GM19035 (cell line): ENCODE measurements at regions not wholly inside any gene's neighbourhood (a gene's known extent, or its start where the extent isn't known, plus 50 kb on each side); places are given as distances from the start of the nearest gene placed in this dataset.

Source experiments
- ATAC-seq: cut with Tn5 transposase; IDR thresholded peaks from one replicate; pipeline ENCODE4 v1.9.1; 2021; ENCODE audit not compliant: unreplicated experiment

DNA sequence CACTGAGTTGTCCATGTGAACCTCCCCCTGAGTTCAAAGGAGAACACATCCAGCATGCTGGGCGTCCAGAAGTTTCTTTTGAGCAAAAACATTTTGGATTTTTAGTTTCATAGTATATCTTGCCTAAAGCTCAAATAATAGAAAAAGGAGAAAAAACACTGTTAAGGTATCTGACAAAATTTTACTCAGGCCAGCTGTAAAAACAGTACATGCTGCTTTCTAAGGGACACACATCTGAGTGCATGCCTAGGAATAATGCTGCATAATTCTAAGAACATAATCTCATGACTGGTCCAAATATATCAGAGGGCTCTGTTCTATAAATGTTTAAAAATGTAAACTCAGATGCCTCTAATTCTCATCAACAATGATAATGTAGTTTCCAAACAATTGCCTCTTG is 561.3 kb upstream of the INTU start:
- ATAC-seq, result no peak

DNA sequence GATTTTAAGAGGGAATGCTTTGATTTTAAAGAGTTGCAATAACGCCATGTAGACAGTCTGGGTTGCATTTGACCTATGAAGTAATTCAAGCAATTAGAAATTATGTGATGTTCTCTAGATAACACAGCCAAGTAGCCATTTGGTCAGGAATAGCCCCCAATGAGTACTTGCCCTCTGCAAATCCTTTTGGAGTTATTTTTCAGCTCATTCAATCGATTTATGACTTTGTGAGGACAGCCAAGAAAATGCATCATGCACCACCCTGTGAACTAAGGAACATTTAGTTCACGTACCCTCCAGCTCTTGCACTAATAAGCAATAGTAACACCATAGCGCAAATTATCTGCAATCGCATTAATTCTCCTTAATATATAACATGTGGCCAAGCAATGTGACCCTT is 552.6 kb upstream of the INTU start:
- no peak for ATAC-seq

DNA sequence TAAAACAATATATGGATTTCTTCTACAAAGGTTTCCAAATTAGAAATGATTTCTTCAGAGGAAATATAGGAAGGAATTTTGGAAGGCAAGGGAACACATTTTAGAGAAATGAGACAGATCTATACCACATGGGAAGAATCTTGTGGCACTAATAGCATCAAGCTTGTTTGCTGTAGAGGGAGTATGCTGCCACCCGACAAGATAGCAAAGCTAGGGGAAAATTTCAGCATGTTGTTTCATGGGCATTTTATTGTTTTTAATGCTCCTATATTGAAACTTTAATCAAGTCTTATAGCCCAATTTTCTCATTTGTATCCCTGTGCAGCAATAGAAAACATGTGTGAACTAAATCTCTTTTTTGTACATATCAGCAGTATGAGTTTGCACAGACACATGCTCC is 551.7 kb upstream of the INTU start:
- ATAC-seq, result no peak

DNA sequence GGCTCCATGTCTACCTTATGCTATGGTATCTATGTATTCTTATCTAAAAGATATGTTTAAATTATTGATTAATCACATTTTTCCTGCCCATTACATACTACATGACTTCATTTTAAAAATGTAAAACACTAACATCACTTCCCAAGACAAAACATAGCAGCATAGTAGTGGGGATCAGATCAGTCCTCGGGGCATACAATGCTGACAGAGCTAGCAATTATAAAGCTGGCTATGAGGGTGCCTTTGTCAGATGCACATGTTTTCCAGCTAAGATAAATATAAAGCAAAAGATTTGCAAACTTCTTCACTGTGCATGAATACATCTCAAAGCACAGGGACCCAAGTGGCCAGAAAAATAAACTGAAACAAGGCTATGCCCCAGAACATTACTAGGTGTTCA is 549.8 kb upstream of the INTU start:
- no peak for ATAC-seq

DNA sequence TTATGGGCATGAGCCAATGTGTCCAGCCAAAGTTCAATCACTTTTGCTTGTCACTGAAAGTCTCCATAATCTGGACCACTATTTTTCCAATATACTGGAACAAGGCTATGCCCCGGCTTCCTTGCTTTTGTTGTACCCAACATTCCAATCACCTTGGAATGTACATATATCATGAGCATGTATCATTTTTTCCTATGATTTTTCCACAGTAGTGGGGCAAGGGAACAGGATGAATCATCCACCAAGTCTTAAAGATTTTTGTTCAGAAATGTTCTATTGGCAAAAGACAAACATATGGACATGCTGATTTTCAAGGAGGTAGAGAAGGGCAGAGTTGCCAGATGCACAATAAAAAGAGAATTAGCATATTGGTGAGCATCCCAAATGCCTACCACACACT is 548.1 kb upstream of the INTU start:
- no peak for ATAC-seq

DNA sequence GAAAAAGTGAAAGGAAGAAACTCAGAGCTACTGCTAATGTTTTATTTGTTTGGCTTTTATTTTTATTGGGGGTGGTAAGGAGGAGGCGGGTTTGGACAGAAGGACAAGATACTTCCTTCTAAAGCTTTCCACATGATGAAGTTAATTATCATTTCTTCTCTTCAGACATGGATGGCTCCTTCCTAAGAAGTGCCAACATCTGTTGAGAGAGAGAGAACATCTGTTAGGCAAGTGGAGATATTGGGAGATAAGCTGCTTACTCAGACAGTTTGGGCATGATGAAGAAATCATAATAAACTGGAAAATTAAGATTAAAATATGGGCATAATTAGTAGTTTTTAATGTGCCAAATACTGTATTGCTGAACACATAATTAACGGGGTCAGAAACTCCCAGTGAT is 535.7 kb upstream of the INTU start:
- ATAC-seq, result no peak

DNA sequence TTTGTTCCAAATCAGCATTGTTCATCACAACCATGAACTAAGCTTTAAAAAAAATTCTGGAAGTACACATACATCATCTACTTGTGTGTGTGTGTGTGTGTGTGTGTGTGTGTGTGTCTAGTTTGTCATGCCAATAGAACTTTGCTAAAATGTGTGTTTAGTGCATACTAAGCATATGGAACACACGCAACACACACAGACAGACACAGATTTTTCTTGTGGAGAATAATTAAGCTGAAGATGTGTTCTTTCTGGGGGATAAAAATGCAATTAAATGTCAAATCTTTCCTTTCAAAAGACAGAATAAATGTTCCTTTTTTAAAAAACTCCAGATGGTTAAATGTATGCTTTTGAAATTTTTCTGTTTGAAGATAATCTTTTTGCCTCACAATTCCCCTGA is 530.4 kb upstream of the INTU start:
- ATAC-seq, result no peak

DNA sequence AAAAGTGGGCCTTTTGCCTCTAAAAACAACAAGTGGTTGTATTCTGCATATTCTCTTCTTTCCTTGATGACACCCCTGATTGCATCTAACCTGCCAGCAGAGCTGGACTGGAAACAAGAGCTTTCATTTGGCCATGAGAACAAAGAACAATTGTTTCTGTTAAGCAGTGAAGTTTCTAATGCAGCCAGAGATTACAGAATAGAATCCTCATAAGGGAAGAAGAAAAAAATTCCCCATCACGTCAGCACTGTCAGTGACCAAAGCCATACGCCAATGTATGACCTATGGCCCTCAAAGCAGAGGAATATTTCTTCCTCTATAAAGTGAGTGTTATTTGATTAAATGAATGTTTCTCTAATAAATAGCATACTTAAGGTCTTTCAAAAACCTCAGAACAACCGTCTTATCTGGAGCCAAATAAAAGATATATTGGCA is 529.1 kb upstream of the INTU start:
- ATAC-seq, result no peak

DNA sequence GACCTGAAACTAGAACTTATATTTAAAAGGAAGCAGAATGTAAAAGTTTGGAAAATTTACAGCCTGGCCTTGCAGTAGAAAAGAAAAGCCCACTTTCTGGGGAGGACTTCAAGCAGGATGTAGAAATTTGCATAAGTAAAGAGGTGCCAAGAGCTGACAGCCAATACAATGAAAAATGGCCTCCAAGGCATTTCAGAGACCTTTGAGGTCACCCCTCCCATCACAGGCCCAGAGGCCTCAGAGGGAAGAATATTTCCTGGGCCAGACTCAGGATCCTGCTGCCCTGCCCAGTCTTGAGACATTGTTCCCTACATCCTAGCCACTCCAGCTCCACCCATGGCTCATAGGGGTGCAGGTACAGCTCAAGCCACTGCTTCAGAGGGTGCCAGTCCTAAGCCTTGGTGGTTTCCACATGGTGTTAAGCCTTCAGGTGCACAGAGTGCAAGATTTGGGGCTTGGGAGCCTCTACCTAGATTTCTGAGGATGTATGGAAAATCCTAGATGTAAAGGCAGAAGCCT is 518.9 kb upstream of the INTU start:
- ATAC-seq, result no peak

DNA sequence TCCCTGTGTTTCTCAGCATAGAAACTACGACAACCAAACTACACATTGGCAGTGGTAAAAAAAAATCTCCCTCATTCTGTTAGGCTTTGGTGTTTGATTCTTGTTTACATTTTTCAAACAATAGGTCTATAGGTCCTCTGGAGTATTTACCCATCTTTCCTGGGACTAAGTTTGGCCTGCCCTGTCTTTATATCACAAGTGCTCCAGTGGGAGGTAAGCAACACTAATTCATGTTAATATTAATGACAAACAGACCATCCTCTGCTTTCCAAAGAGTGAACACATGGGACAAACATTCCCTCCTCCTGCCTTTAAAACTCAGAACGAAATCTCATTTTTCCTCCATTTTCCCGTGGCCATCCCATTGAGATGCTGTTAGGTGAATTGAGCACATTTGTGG is 514.1 kb upstream of the INTU start:
- ATAC-seq, result no peak

DNA sequence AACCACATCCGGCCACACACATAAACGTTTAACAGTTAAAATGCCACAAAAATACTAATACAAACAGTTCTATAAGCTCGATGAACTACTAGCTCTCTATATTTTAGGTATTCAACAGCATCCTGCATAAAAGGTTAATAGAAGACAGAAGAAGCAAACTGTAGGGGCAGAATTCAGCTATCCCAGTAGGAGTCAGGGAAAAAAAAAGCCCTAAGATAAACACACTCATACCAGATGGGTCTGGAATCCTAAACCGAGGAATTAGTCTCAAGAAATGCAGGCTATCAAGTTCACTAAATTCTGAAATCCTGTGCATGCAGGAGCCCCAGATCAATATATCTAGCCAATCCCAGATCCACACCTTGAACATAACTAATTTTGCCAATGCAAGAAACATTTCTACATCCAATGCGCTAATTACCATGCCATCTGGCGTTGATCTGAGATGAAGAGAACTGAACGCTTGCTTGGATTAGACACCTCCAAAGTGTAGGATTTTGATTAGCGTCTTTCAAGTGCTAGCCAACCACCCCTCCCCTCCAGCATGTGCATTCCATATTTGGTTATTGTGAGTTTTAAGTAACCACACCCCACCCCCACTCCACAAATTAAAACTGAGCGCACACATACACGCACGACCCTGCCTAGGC is 512.2 kb upstream of the INTU start:
- ATAC-seq, result no peak

DNA sequence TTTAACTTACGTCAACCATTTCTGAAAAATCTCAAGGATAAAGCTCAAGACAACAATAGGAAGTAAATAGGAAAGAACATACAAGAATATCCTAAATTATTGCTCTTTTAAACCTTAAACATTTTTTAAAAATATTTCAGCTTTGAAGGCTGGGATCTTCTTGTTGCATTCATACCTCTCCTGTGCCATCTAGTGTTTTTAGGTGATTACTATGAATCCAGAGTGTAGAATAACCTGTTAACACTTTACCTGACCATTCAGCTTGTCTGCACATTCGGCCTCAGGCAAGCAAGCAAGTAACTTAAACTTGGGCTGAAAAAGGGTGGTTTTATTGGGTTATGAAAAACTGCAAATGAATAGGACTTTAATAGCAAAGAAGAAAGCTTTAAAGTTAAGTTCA is 507.8 kb upstream of the INTU start:
- no peak for ATAC-seq

DNA sequence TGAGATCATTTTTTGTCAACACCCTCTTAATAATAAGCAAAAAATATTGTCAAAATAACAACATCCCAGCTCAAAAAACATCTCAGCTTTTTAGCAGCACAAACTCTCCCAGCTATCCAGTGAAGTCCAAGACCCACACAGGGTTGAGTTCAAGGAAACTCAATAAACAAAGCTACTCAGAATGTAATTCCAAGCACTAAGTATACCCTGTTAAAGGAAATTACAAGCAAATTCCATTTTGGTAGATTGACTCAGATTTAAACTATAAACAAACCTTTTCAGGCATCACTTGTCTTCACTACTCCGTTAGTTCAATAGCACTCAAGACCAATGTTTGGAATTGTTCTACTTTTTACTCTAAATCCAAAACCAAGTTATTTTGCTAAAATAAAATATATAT is 506.0 kb upstream of the INTU start:
- no peak for ATAC-seq

DNA sequence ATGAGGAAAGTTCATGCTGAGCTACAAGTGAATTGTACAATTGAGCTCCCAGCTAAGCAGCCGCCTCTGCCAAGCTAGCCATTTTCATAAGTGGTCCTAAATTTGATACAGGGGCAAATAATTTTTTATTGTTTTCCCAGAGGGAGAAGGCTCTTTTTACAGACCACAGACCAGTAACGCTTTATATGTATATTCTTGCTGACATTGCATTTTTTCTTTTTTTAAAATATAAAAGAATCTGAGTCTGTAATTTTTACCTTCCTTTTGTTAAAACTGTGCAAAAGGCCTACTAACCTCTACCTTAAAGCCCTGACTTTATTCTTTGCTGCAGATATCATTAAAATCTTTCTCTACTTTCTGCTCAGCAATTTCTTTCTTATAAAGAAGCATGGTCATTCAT is 501.2 kb upstream of the INTU start:
- ATAC-seq, result no peak

DNA sequence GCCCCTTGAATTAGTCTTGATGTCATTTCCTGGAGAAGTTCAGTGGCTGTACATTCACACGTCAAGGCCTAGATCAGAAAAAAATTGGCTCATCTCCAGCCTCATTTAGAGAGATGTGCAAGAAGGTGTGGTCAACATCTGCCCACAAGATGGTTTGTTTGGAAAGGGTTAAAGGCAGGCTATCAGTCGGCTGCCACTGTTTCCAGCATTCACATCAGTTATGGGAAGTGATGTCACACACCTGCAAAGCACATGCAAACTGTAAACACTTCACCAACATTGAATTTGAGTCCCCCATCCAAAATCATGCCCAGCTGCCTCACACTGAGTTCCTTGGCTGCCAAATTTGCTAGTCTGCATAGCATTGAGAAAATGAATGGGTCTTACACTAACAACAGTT is 498.3 kb upstream of the INTU start:
- no peak for ATAC-seq

DNA sequence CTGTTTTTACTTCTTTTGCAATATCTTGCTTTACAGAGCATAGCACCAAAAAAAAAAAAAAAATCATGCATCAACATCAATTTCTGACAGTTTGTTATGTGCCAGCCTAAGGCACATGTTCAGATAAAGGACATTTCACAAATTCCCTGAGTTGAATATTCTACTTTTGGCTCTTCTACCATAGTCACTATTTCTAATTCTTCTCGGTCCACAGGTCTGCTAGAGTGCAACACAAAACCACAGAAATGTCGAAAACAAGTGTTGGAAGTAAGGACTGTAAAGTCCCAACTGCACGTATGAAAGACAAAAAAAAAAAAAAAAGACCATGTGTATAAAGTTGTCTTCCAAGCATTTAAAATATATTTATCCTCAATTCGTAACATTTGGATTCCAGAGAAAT is 494.2 kb upstream of the INTU start:
- no peak for ATAC-seq

DNA sequence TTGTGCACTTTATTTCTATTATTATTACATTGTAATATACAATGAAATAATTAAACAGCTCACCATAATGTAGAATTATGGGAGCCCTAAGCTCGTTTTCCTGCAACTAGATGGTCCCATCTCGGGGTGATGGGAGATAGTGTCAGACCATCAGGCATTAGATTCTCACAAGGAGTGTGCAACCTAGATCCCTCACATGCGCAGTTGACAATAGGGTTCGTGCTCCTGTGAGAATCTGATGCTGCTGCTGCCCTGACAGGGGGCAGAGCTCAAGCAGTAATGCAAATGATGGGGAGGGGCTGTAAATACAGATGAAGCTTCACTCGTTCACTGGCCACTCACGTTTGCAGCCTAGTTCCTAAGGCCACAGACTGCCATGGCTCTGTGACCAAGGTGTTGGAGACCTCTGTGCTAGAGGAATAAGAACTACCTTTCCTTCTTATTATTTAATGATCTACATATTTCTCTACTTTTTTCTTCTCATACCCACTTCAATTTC is 492.9 kb upstream of the INTU start:
- ATAC-seq, result no peak

DNA sequence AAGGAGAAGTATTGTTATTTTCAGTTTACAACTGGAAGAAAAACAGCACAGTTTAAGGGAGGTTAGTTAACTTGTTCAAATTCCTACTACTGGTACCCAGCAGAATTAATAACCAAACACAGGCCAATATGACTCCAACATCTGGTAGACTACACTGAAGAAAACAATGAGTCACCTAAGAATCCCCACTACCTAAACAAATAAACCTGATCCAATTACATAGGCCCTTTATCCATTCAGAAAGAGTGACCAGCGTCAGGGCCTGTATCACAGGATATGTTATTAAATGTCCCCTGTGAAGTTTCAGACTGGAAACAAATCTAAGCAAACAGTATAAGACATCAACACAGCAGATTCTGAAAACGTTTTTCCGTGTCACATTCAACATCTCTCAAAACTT is 492.5 kb upstream of the INTU start:
- no peak for ATAC-seq

DNA sequence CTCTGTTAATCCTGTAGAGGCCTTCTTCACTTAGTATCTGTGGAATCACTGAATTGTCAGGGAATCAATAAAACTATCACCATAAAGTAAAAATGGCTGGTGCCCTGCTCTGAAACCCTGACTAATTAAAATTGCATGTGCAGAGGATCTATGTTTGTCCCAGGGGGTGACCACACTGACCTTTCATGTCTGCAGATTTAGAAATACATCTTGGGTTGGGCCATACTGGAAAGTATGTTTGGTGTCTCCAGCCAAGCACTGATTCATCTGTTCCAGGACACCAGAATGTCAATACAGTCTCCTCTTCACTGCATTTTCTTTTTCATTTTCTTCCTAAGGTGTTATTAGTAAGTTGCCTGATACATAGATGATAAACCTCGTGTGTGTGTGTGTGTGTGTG is 490.9 kb upstream of the INTU start:
- ATAC-seq, result no peak

DNA sequence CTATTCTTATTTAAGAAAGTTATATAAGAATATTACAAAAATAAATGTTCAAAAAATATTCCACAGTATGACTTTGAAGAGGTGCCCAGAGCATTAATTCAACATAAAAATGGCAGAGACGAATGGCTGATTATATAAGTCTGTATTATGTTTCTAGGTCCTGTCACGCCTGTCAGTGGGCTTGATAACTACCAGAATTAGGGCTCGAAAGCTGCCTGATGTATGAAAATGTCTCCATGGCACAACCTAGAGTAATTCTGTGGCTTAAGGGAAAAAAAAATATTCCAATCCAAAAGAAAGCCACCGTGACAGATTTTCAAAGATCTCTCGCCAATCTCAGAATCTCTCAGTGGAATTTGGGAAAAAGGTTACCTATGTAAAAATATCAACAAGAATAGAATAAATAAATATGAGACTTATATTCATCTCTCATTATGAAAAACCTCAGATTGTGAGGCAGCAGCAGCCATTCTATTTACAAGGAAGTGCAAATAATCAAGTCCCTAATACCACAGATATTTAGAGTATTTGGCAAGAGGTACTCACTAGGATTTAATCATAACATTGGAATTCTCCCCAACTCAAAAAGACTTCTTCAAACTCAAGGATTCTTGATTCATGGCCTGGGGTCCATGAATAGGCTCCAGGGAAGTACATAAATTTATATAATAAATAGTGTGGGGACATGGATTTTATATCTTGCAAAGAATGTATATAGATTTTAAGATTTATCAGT is 489.1 kb upstream of the INTU start:
- ATAC-seq, result no peak

DNA sequence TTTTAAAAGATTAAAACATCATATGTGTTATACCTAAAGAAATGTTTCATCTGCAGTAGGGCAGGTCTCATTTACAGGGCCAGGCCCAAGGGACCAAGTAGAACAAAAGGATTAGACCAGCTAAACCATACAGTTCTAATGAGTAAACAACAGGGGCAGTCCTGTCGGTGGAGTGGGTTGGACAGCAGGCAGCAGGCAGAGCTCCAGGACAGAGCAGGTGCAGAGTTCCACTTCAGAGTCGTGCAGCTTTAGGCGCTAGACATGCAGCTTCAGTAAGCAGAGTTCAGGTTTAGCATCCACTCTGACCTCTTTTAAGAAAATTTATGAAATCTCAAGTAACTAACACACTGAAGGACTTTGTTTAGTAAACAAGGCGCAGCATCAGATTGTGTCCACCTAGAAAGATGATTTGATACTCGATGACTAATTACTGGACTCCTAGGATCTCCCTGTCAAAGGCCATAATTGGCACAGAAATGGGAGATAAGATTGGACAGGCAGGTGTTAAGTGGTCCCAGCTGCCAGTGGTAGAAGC is 487.7 kb upstream of the INTU start:
- ATAC-seq, result no peak

DNA sequence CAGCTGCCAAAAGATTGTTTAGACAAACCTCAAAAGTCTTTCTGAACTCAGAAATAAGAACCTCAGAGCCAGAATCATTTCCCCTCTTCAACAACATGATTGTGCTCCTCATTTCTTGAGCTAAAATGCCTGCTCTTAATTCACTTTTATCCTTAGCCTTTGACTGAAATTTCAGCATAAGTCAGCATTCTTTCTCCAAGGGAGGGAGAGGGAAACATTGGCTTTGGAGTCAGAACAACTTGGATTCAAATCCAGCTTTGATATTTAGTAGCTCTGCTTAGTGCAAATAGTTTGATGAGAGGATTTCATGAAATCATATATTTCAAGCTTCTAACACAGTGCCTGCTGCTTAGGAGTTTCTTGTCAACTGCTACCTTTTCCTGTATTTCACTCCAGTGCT is 484.6 kb upstream of the INTU start:
- ATAC-seq, result no peak
